ENCODE measurements at regions not wholly inside any gene's neighbourhood (a gene's known extent, or its start where the extent isn't known, plus 50 kb on each side); places are given as distances from the start of the nearest gene placed in this dataset.

- no peak for TF ChIP-seq CTCF (IDR thresholded peaks at IDR 0.05; ENCODE audit: insufficient read depth, low read length, poor library complexity, severe bottlenecking)
- Histone ChIP-seq H3K4me3 (ENCODE audit: low read depth, low read length) (no peak overlapping the region), H3K36me3 (ENCODE audit: control insufficient read depth, insufficient read depth, low read length) (no peaks in the 10 kb centered on the region), H3K27me3 (ENCODE audit: control insufficient read depth, insufficient read depth, low read length) (no peaks in the 10 kb centered on the region)
- no peak for DNase-seq (ENCODE audit: low read depth)
Observed at GRCh38 chr5:126098330-126099017, 324.7 kb upstream of the GRAMD2B start.

GRCh38 chr5:126099077-126099476 is 324.1 kb upstream of the GRAMD2B start:
- H3K4me3 ChIP-seq (ENCODE audit: low read depth, low read length): no peak overlapping the region
- no peak for DNase-seq (ENCODE audit: low read depth)
- H3K27me3 ChIP-seq (ENCODE audit: control insufficient read depth, insufficient read depth, low read length): no peaks in the 10 kb centered on the region
- H3K36me3 ChIP-seq (ENCODE audit: control insufficient read depth, insufficient read depth, low read length): no peaks in the 10 kb centered on the region
- TF ChIP-seq CTCF (IDR thresholded peaks at IDR 0.05; ENCODE audit: insufficient read depth, low read length, poor library complexity, severe bottlenecking): no peak

GRCh38 chr5:126100767-126101166 is 322.4 kb upstream of the GRAMD2B start:
- DNase-seq (ENCODE audit: low read depth): no peak
- peak; percentile 24 for TF ChIP-seq CTCF (IDR thresholded peaks at IDR 0.05; ENCODE audit: insufficient read depth, low read length, poor library complexity, severe bottlenecking)
- no peak overlapping the region for H3K4me3 ChIP-seq (ENCODE audit: low read depth, low read length)
- no peaks in the 10 kb centered on the region for H3K27me3 ChIP-seq (ENCODE audit: control insufficient read depth, insufficient read depth, low read length)
- H3K36me3 ChIP-seq (ENCODE audit: control insufficient read depth, insufficient read depth, low read length): no peaks in the 10 kb centered on the region

GRCh38 chr5:126101901-126102300 is 321.3 kb upstream of the GRAMD2B start:
- H3K36me3 ChIP-seq (ENCODE audit: control insufficient read depth, insufficient read depth, low read length): no peaks in the 10 kb centered on the region
- TF ChIP-seq CTCF (IDR thresholded peaks at IDR 0.05; ENCODE audit: insufficient read depth, low read length, poor library complexity, severe bottlenecking): no peak
- H3K4me3 ChIP-seq (ENCODE audit: low read depth, low read length): no peak overlapping the region
- H3K27me3 ChIP-seq (ENCODE audit: control insufficient read depth, insufficient read depth, low read length): no peaks in the 10 kb centered on the region
- DNase-seq (ENCODE audit: low read depth): no peak

GRCh38 chr5:126103050-126103449 is 320.2 kb upstream of the GRAMD2B start:
- no peaks in the 10 kb centered on the region for H3K27me3 ChIP-seq (ENCODE audit: control insufficient read depth, insufficient read depth, low read length)
- H3K36me3 ChIP-seq (ENCODE audit: control insufficient read depth, insufficient read depth, low read length): no peaks in the 10 kb centered on the region
- no peak for TF ChIP-seq CTCF (IDR thresholded peaks at IDR 0.05; ENCODE audit: insufficient read depth, low read length, poor library complexity, severe bottlenecking)
- no peak overlapping the region for H3K4me3 ChIP-seq (ENCODE audit: low read depth, low read length)
- no peak for DNase-seq (ENCODE audit: low read depth)

GRCh38 chr5:126103868-126104267 is 319.3 kb upstream of the GRAMD2B start:
- no peaks in the 10 kb centered on the region for H3K27me3 ChIP-seq (ENCODE audit: control insufficient read depth, insufficient read depth, low read length)
- no peak for TF ChIP-seq CTCF (IDR thresholded peaks at IDR 0.05; ENCODE audit: insufficient read depth, low read length, poor library complexity, severe bottlenecking)
- no peak overlapping the region for H3K4me3 ChIP-seq (ENCODE audit: low read depth, low read length)
- H3K36me3 ChIP-seq (ENCODE audit: control insufficient read depth, insufficient read depth, low read length): no peaks in the 10 kb centered on the region
- no peak for DNase-seq (ENCODE audit: low read depth)

All from kidney epithelial cell (primary cell).